GM12865 (cell line): ENCODE measurements at regions not wholly inside any gene's neighbourhood (a gene's known extent, or its start where the extent isn't known, plus 50 kb on each side); places are given as distances from the start of the nearest gene placed in this dataset.

ENCODE experiments used
- DNase-seq: peaks from one replicate; pipeline ENCODE4 v3.0.0; 2010; ENCODE audit warnings: low read depth
- H3K4me3 ChIP-seq: 2 replicates; pipeline ENCODE4 v1.5.1; 2011; ENCODE audit warnings: mild to moderate bottlenecking, low read depth, low read length, control low read depth
- CTCF ChIP-seq: IDR thresholded peaks from 2 replicates; pipeline ENCODE4 v1.5.1; 2011; ENCODE audit warnings: low read length, control low read depth, low read depth, inconsistent platforms; ENCODE audit not compliant: insufficient read depth; ENCODE audit errors: missing control alignments

GRCh38 chr13:105952233-105952972 is 583.1 kb downstream of the EFNB2 start:
- H3K4me3 ChIP-seq, result no peak overlapping the region
- no peak for DNase-seq
- no peak for TF ChIP-seq CTCF

GRCh38 chr13:105948143-105948542 is 587.3 kb downstream of the EFNB2 start:
- TF ChIP-seq CTCF, result no peak
- H3K4me3 ChIP-seq, result no peak overlapping the region
- DNase-seq, result no peak

GRCh38 chr13:105940882-105941281 is 594.6 kb downstream of the EFNB2 start:
- H3K4me3 ChIP-seq, result no peak overlapping the region
- no peak for TF ChIP-seq CTCF
- no peak for DNase-seq

- TF ChIP-seq CTCF, result no peak
- DNase-seq, result no peak
These were observed 598.0 kb downstream of the EFNB2 start for GRCh38 chr13:105937451-105937850.

GRCh38 chr13:105936816-105937215 is 598.6 kb downstream of the EFNB2 start:
- DNase-seq, result no peak
- no peak for TF ChIP-seq CTCF
- no peak overlapping the region for H3K4me3 ChIP-seq

More at GRCh38 chr13:105937451-105937850, 598.0 kb downstream of the EFNB2 start:
- H3K4me3 ChIP-seq, result no peak overlapping the region

GRCh38 chr13:105929505-105929904 is 606.0 kb downstream of the EFNB2 start:
- no peak for TF ChIP-seq CTCF
- no peak for DNase-seq
- H3K4me3 ChIP-seq, result no peak overlapping the region

GRCh38 chr13:105928901-105929300 is 606.6 kb downstream of the EFNB2 start:
- no peak for DNase-seq
- H3K4me3 ChIP-seq, result no peak overlapping the region
- no peak for TF ChIP-seq CTCF
